HFFc6 (cell line): ENCODE measurements at regions not wholly inside any gene's neighbourhood (a gene's known extent, or its start where the extent isn't known, plus 50 kb on each side); places are given as distances from the start of the nearest gene placed in this dataset.

ENCODE experiments used
- DNase-seq: peaks from one replicate; pipeline ENCODE4 v3.0.0-alpha.2; 2018
- H3K27ac Mint-ChIP-seq: 2 replicates; pipeline ENCODE4 v1.8.0; 2020; ENCODE audit warnings: mild to moderate bottlenecking, mixed read lengths
- H3K27me3 Mint-ChIP-seq: 2 replicates; pipeline ENCODE4 v1.8.0; 2021; ENCODE audit warnings: mild to moderate bottlenecking, moderate library complexity, mixed read lengths; ENCODE audit not compliant: insufficient read depth
- H3K36me3 Mint-ChIP-seq: 2 replicates; pipeline ENCODE4 v1.8.0; 2021; ENCODE audit warnings: low read depth, mixed read lengths
- H3K4me1 Mint-ChIP-seq: 2 replicates; pipeline ENCODE4 v1.8.0; 2020; ENCODE audit warnings: low read depth, mixed read lengths
- H3K4me3 Mint-ChIP-seq: 2 replicates; pipeline ENCODE4 v1.8.0; 2020; ENCODE audit warnings: mild to moderate bottlenecking, moderate library complexity, mixed read lengths
- H3K9me3 Mint-ChIP-seq: 2 replicates; pipeline ENCODE4 v1.8.0; 2020; ENCODE audit warnings: mild to moderate bottlenecking, mixed read lengths
- CTCF ChIP-seq: fragments of 200-600 bp; sonication (generic); IDR thresholded peaks from 2 replicates; pipeline ENCODE4 v1.5.0; 2021; ENCODE audit warnings: antibody characterized with exemption, mild to moderate bottlenecking

- no peak overlapping the region for H3K4me3 Mint-ChIP-seq
- DNase-seq, result no peak
- no peaks in the 10 kb centered on the region for H3K4me1 Mint-ChIP-seq
- H3K27me3 Mint-ChIP-seq, result no peaks in the 10 kb centered on the region
- no peaks in the 10 kb centered on the region for H3K36me3 Mint-ChIP-seq
- H3K9me3 Mint-ChIP-seq, result peaks cover 5% of the 10 kb centered on the region
- no peak overlapping the region for H3K27ac Mint-ChIP-seq
- no peak for TF ChIP-seq CTCF
Measured at GRCh38 chr5:109487753-109488420, 78.1 kb upstream of the PJA2 start.

- no peak overlapping the region for H3K4me3 Mint-ChIP-seq
- no peaks in the 10 kb centered on the region for H3K4me1 Mint-ChIP-seq
- no peak for DNase-seq
- no peaks in the 10 kb centered on the region for H3K36me3 Mint-ChIP-seq
- H3K27me3 Mint-ChIP-seq, result no peaks in the 10 kb centered on the region
- H3K9me3 Mint-ChIP-seq, result peaks cover 5% of the 10 kb centered on the region
- H3K27ac Mint-ChIP-seq, result no peak overlapping the region
- TF ChIP-seq CTCF, result no peak
Measured at GRCh38 chr5:109486200-109486804, 76.5 kb upstream of the PJA2 start.

- H3K27me3 Mint-ChIP-seq, result 0 out of 2 replicates have a peak, but pooled peaks cover 2% of the 10 kb centered on the region
- TF ChIP-seq CTCF, result no peak
- H3K36me3 Mint-ChIP-seq, result no peaks in the 10 kb centered on the region
- peaks cover 5% of the 10 kb centered on the region for H3K9me3 Mint-ChIP-seq
- no peak overlapping the region for H3K27ac Mint-ChIP-seq
- no peak overlapping the region for H3K4me3 Mint-ChIP-seq
- H3K4me1 Mint-ChIP-seq, result no peaks in the 10 kb centered on the region
- no peak for DNase-seq
Measured at GRCh38 chr5:109485030-109485429, 75.3 kb upstream of the PJA2 start.

- Mint-ChIP-seq H3K36me3 (no peaks in the 10 kb centered on the region), H3K27ac (no peak overlapping the region), H3K9me3 (peaks cover 5% of the 10 kb centered on the region), H3K4me1 (no peaks in the 10 kb centered on the region), H3K4me3 (no peak overlapping the region), H3K27me3 (0 out of 2 replicates have a peak, but pooled peaks cover 2% of the 10 kb centered on the region)
- no peak for TF ChIP-seq CTCF
- DNase-seq, result no peak
Measured at GRCh38 chr5:109484597-109484996, 74.8 kb upstream of the PJA2 start.

- no peak for TF ChIP-seq CTCF
- no peak overlapping the region for H3K4me3 Mint-ChIP-seq
- DNase-seq, result no peak
- H3K27ac Mint-ChIP-seq, result no peak overlapping the region
- H3K27me3 Mint-ChIP-seq, result 0 out of 2 replicates have a peak, but pooled peaks cover 2% of the 10 kb centered on the region
- no peaks in the 10 kb centered on the region for H3K4me1 Mint-ChIP-seq
- peaks cover 2% of the 10 kb centered on the region for H3K9me3 Mint-ChIP-seq
- no peaks in the 10 kb centered on the region for H3K36me3 Mint-ChIP-seq
Measured at GRCh38 chr5:109483395-109483971, 73.7 kb upstream of the PJA2 start.
